ENCODE measurements at regions not wholly inside any gene's neighbourhood (a gene's known extent, or its start where the extent isn't known, plus 50 kb on each side); places are given as distances from the start of the nearest gene placed in this dataset.

DNA sequence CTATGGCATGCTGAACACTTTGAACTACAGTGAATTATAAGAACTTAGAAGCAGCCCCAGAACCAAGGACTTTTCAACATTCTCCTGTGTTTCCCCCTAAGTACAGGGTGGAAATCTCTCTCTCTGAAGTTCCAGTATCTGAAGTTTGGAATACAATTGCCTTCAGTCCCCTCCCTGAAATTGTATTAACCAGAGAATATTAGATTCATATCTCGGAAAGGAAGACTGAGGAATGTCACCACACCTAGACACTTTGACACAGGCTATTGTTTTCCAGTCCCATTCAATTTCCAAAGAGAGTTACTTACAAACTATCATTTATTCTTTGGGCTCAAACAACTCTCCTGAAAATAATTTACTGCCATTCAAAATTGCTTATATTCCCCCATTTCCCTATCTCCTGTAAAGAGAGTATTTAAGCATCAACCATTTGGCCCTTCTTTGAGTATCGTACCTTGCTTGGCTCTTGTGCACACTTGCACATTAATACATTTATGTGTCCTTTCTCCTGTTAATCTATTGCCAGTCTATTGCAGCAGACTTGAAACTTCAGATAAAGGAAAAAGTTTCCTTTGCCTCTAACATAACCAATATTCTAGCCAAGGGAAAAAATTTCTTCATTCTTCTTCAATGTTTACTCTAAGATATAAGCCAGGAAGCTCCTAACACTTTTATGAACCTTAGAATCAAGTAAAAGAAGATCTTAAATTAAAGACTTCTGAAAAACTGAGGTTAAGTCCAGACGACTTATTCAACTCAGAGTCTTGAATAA, 402.4 kb upstream of the DDI1 start:
- no peak for DNase-seq (ENCODE audit: low spot score)
- TF ChIP-seq, protein P1, sequence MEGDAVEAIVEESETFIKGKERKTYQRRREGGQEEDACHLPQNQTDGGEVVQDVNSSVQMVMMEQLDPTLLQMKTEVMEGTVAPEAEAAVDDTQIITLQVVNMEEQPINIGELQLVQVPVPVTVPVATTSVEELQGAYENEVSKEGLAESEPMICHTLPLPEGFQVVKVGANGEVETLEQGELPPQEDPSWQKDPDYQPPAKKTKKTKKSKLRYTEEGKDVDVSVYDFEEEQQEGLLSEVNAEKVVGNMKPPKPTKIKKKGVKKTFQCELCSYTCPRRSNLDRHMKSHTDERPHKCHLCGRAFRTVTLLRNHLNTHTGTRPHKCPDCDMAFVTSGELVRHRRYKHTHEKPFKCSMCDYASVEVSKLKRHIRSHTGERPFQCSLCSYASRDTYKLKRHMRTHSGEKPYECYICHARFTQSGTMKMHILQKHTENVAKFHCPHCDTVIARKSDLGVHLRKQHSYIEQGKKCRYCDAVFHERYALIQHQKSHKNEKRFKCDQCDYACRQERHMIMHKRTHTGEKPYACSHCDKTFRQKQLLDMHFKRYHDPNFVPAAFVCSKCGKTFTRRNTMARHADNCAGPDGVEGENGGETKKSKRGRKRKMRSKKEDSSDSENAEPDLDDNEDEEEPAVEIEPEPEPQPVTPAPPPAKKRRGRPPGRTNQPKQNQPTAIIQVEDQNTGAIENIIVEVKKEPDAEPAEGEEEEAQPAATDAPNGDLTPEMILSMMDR (IDR thresholded peaks at IDR 0.05; ENCODE audit: extremely low read depth, missing control alignments), result no peak

DNA sequence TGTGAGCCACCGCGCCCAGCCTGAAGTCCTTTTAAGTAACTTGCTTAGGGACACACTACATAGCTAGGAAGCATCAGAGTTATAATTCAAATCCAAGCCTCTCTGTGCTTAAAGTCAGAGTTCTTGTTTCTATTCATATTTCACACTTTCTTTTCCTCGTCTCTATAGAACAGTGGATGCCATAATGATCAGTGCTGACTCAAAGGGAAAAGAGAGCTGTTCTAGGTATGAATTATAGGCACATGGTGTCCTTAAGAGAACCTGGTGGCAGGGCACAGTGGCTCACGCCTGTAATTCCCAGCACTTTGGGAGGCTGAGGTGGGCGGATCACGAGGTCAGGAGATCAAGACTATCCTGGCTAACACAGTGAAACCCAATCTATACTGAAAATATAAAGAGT, 400.2 kb upstream of the DDI1 start:
- no peak for DNase-seq (ENCODE audit: low spot score)

DNA sequence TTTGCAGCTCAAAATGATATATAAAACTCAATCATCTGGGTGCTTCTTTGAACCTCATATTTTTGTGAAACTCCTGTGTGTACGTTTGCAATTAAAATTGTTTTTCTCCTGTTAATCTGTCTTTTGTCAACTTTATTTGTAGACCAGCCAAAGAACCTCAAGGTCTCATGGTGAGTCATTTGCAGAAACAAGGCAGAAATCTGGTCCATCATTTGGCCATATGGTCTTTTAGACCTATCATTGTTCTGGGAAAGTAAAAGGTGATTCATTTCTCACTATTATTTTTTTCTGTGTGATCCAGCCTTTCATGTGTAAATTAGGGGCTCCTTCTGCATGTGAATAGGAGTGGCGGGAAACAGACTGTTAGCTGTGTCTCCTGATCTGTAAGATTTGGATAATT, 399.1 kb upstream of the DDI1 start:
- TF ChIP-seq, protein P1 (IDR thresholded peaks at IDR 0.05; ENCODE audit: extremely low read depth, missing control alignments), result no peak
- no peak for DNase-seq (ENCODE audit: low spot score)

More for the DNA sequence above, 400.2 kb upstream of the DDI1 start:
- TF ChIP-seq, protein P1 (IDR thresholded peaks at IDR 0.05; ENCODE audit: extremely low read depth, missing control alignments), result no peak

DNA sequence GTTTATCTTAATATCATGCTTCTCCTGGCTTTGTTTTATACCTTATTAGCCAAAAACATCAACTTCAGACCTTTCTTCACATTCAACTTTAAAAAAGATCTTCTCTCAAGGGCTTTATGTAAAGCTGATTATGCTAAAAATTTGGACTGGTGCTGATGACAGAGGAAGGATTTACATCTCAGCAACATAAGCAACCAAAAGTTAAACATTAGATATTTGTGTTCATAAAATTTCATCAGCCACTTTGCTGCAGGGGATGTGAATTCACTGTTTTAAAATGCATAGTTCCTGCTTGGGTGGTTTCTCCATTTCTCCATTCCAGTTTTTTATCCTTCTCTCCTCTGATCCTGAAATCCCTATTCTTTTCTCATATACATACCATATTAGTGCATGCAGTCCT, 398.6 kb upstream of the DDI1 start:
- no peak for DNase-seq (ENCODE audit: low spot score)
- TF ChIP-seq, protein P1 (IDR thresholded peaks at IDR 0.05; ENCODE audit: extremely low read depth, missing control alignments), result no peak

DNA sequence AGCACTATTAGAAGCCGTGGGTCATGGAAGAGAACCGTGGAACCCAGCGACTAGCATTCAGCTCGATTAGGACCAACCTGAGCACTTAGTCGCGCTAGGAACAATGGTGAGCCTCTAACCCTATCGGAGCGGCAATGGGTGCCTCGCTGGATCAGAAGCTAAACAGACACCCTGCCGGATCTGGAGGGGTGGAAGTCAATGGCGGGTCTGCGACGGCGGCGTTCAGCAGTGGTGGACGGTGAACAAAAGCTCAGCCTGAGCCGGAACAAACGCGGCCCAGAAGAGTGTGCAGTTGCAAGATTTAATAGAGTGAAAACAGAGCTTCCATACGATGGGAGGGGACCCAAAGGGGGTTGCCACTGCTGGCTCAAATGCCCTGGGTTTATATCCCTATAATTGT, 391.8 kb upstream of the DDI1 start:
- DNase-seq (ENCODE audit: low spot score), result no peak
- TF ChIP-seq, protein P1 (IDR thresholded peaks at IDR 0.05; ENCODE audit: extremely low read depth, missing control alignments), result no peak

DNA sequence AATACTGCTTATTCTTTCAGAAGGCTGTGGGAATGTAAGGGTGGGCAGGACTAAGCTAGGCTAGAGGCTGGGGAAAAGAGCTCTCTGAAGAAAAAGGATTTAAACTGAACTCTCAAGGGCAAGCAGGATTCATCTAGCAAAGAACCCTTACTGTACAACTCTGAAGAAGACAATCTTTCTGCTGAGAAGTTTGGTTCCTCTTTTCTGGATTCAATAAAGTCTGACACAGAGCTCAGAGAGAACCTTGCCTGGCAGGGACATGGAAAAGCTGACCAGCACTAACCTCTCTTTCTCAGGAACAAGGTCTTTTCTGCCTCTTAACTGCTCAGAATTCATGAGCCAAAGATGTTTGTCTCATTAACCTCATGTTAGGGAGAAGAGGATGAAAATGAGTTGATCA, 388.4 kb upstream of the DDI1 start:
- TF ChIP-seq, protein P1 (IDR thresholded peaks at IDR 0.05; ENCODE audit: extremely low read depth, missing control alignments), result no peak
- no peak for DNase-seq (ENCODE audit: low spot score)

DNA sequence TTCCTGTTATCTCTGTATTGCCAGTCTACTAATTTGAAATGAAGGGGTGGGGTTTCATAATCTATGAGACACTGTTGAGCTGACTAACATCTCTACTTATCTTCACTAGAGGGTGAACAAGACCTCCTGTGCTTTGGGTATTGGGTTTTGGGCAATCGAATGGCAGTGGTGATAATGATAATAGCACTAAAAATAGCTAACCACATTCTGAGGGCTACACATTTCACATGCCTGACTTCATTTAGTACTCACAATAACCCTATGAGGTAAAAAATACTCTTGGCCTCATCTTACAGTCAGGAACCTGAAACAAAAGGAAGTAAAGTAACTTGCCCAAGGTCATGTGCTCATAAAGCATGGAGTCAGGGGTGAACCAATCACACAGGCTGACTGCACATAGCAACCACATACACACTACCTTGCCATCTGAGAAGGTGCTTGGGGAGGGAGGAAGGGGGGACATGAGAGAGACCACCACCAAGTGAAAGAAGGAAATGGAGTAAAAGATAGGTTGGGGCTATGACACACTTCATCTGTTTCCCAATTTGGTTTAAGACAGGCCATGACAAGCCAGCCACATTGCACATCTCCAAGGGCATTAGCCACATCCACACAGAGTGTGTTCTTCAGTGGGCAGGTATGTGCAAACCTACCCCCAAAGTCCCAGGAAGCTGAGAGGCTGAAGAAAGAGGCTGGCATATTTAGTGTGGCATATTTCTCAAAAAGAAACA, 387.6 kb upstream of the DDI1 start:
- peak; percentile 14 for DNase-seq (ENCODE audit: low spot score)
- TF ChIP-seq, protein P1 (IDR thresholded peaks at IDR 0.05; ENCODE audit: extremely low read depth, missing control alignments), result no peak
